ENCODE measurements at regions not wholly inside any gene's neighbourhood (a gene's known extent, or its start where the extent isn't known, plus 50 kb on each side); places are given as distances from the start of the nearest gene placed in this dataset.

DNA sequence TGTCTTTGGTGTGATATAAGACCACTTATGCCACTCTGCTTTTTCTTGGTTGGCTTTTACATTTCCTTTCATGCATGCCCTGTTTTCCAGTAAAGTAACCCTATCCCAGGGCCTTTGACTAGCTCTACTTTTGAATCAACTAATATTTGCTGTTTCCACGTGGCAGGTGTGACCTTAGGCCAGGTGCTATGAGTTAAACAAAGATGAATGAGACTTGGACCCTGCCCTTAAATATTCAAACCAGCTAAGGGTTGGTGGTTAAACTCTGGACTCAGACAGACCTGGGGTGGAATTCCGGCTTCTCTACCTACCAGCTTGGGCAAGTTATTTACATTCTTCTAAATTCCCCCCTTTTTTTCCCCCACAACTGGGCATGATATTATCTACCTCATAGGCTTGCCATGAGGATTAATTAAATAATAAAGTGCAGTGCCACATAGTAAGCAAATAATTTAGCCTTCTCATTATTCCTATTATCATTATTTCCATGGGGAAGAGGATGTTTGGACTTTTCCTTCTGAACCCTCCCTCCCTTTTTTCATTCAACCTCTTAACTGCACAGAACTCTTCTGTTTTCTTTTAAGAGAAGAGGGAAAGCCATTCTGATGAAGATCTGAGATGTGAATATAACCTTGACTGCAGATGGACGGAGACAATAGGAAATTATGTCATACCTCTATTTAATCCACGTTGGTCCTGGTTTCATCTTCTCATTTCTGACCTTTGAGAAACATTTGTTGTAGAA lies 143.6 kb upstream of the TNFAIP3 start:
- Histone ChIP-seq H3K4me3 (ENCODE audit: extremely low read depth in 1 of 4, insufficient read depth in 2 of 4, low read depth in 3 of 4, low read length in 4 of 4) (no peak overlapping the region), H4K91ac (replicated peaks; ENCODE audit: insufficient read length, low read length) (no peak overlapping the region), H2BK120ac (replicated peaks; ENCODE audit: low read depth, low read length) (no peak overlapping the region), H3K27ac (ENCODE audit: low read depth, low read length) (no peak overlapping the region), H4K8ac (ENCODE audit: extremely low read depth, insufficient read depth, low read length) (no peak overlapping the region), H2AK5ac (ENCODE audit: low read depth, low read length) (no peak overlapping the region), H3K9ac (replicated peaks in 1 of 4; ENCODE audit: extremely low read depth in 1 of 4, low read depth in 3 of 4, low read length in 3 of 4) (no peak overlapping the region), H2BK5ac (ENCODE audit: low read depth, low read length) (no peak overlapping the region), H3K27me3 (replicated peaks in 1 of 4; ENCODE audit: control insufficient read depth in 3 of 4, extremely low read depth in 1 of 4, insufficient read depth in 3 of 4, low read length in 3 of 4) (no peaks in the 10 kb centered on the region), H3K36me3 (ENCODE audit: control insufficient read depth in 2 of 4, insufficient read depth in 4 of 4, low read length in 3 of 4) (no peaks in the 10 kb centered on the region), H3K23me2 (ENCODE audit: low read depth, low read length) (no peaks in the 10 kb centered on the region), H3K4me1 (replicated peaks in 1 of 4; ENCODE audit: control insufficient read depth in 3 of 4, insufficient read depth in 4 of 4, low read length in 3 of 4) (no peaks in the 10 kb centered on the region), H3K4me2 (ENCODE audit: insufficient read depth in 1 of 2, low read depth in 2 of 2, low read length in 2 of 2) (no peak overlapping the region), H3K9me3 (ENCODE audit: insufficient read depth in 2 of 2, low read depth in 1 of 2, low read length in 1 of 2) (no peaks in the 10 kb centered on the region), H3K79me2 (ENCODE audit: control insufficient read depth in 1 of 2, insufficient read depth in 2 of 2, low read length in 2 of 2) (no peaks in the 10 kb centered on the region), H2AFZ (ENCODE audit: low read length) (no peak overlapping the region), H3K18ac (ENCODE audit: extremely low read depth, low read length) (no peak overlapping the region), H3K79me1 (ENCODE audit: low read depth, low read length) (no peaks in the 10 kb centered on the region), H3K23ac (ENCODE audit: insufficient read length) (no peak overlapping the region), H3K4ac (replicated peaks; ENCODE audit: insufficient read length, low read depth, low read length) (no peak overlapping the region), H4K20me1 (replicated peaks in 1 of 2; ENCODE audit: control insufficient read depth in 1 of 2, insufficient read depth in 2 of 2, low read length in 2 of 2) (no peaks in the 10 kb centered on the region), H3K56ac (replicated peaks; ENCODE audit: insufficient read length, low read depth, low read length) (no peak overlapping the region), H4K5ac (ENCODE audit: insufficient read length, low read depth, low read length) (no peak overlapping the region), H3K14ac (ENCODE audit: insufficient read length) (no peak overlapping the region), H2BK12ac (ENCODE audit: low read depth, low read length) (no peak overlapping the region), H2BK15ac (ENCODE audit: low read length) (no peak overlapping the region), H2BK20ac (ENCODE audit: low read length) (no peak overlapping the region)
- DNase-seq (ENCODE audit: low read depth in 1 of 2, low spot score in 2 of 2) (no peak), FAIRE-seq (no peak)
- no peak for TF ChIP-seq TAF1 (IDR thresholded peaks at IDR 0.05; ENCODE audit: low read depth, low read length)
- ChIA-PET CTCF (ENCODE audit: partially characterized antibody) (interaction anchor here (0.6 to 2.4 kb wide), 6 partner anchors 9 to 278 kb away, joined by 3 to 10 read pairs (median 4); no protein-coding TSS in a partner anchor), POLR2A (ENCODE audit: partially characterized antibody) (no interaction called here)
- WGBS, 2 experiments (ENCODE audit: extremely low coverage in 1 of 2, insufficient coverage in 1 of 2, insufficient read length in 1 of 2, insufficient replicate concordance in 2 of 2, low coverage in 1 of 2, low lambda C conversion rate in 2 of 2, missing lambda C conversion rate in 1 of 2) = 93% methylated on average over 4 of the region's 4 CpGs; no CpG with 5 or more reads in 1 of the 2 experiments

All from H1 (cell line).